AG10803 (cell line): ENCODE measurements at regions not wholly inside any gene's neighbourhood (a gene's known extent, or its start where the extent isn't known, plus 50 kb on each side); places are given as distances from the start of the nearest gene placed in this dataset.
A peak's percentile ranks its signal among the peaks of the same experiment; 100 is the strongest.

Source experiments
- DNase-seq: peaks from one replicate; pipeline ENCODE4 v3.0.0; 2010; ENCODE audit warnings: low read depth
- H3K4me3 ChIP-seq: 2 replicates; pipeline ENCODE4 v1.5.1; 2011; ENCODE audit warnings: mild to moderate bottlenecking, low read length, control low read depth
- CTCF ChIP-seq: conservative IDR thresholded peaks from 2 replicates; pipeline ENCODE4 v1.5.1; 2011; ENCODE audit warnings: mild to moderate bottlenecking, low read length, control low read depth, inconsistent platforms

- H3K4me3 ChIP-seq, result no peak overlapping the region
- peak; percentile 57 for TF ChIP-seq CTCF
- DNase-seq, result peak; percentile 36
Measured at GRCh38 chr7:142557971-142558582, 191.2 kb upstream of the PRSS1 start.

- peak; percentile 62 for TF ChIP-seq CTCF
- DNase-seq, result peak; percentile 100
Measured at GRCh38 chr7:142556740-142557139, 192.5 kb upstream of the PRSS1 start.

GRCh38 chr7:142554560-142555532 lies 194.4 kb upstream of the PRSS1 start:
- no peak for TF ChIP-seq CTCF
- no peak overlapping the region for H3K4me3 ChIP-seq
- peak; percentile 64 for DNase-seq

More at GRCh38 chr7:142556740-142557139, 192.5 kb upstream of the PRSS1 start:
- H3K4me3 ChIP-seq, result no peak overlapping the region

GRCh38 chr7:142553216-142553615 lies 196.1 kb upstream of the PRSS1 start:
- H3K4me3 ChIP-seq, result no peak overlapping the region
- TF ChIP-seq CTCF, result no peak
- DNase-seq, result peak; percentile 86

- no peak for TF ChIP-seq CTCF
- DNase-seq, result peak; percentile 76
- H3K4me3 ChIP-seq, result no peak overlapping the region
Measured at GRCh38 chr7:142548978-142549377, 200.3 kb upstream of the PRSS1 start.

- DNase-seq, result no peak
- no peak overlapping the region for H3K4me3 ChIP-seq
- no peak for TF ChIP-seq CTCF
Measured at GRCh38 chr7:142546452-142546851, 202.8 kb upstream of the PRSS1 start.
